Loucy (cell line): ENCODE measurements at regions not wholly inside any gene's neighbourhood (a gene's known extent, or its start where the extent isn't known, plus 50 kb on each side); places are given as distances from the start of the nearest gene placed in this dataset.

ENCODE experiments used
- CTCF ChIP-seq: fragments of 200-600 bp; sonication (generic); conservative IDR thresholded peaks from 2 replicates; pipeline ENCODE4 v1.5.1; 2014; ENCODE audit warnings: mild to moderate bottlenecking, antibody characterized with exemption, low read length
- EZH2phosphoT487 ChIP-seq: fragments of 200-600 bp; IDR thresholded peaks from 2 replicates; pipeline ENCODE4 v1.6.1; 2018; ENCODE audit warnings: antibody characterized with exemption, mild to moderate bottlenecking, moderate library complexity, borderline replicate concordance

- TF ChIP-seq CTCF (no peak), EZH2phosphoT487 (no peak)
Observed at GRCh38 chr5:124810396-124811006, 64.1 kb upstream of the ZNF608 start.
